GM18508 (cell line): ENCODE measurements at regions not wholly inside any gene's neighbourhood (a gene's known extent, or its start where the extent isn't known, plus 50 kb on each side); places are given as distances from the start of the nearest gene placed in this dataset.
"Not testable (repeated sequence)": the region's sequence is repeated elsewhere in the genome, so short reads cannot be mapped to it uniquely, and the experiment has no call there.

ENCODE experiments used
- ATAC-seq: cut with Tn5 transposase; IDR thresholded peaks from one replicate; pipeline ENCODE4 v1.9.1; 2021; ENCODE audit warnings: moderate number of reproducible peaks; ENCODE audit not compliant: insufficient read depth, unreplicated experiment

DNA sequence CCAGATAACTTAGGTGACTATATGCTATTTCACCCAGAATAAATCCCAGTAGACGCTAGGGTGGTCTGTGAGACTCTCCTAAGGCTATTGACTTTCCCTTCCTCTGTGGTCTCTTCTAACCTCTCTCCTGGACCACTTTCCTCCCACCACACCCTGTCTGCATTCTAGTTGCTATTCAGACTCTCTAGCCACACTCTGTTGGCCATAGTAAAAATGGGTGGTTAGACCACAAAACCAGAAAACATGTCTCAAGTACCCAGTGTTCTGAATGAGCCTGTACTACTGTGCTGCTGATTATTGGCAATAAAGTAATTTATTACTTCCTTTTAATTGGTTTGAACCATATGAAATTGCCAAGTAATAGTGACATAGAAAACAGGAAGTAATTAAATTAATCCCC is 240.8 kb downstream of the KIF20B start:
- peak; percentile 58 for ATAC-seq

DNA sequence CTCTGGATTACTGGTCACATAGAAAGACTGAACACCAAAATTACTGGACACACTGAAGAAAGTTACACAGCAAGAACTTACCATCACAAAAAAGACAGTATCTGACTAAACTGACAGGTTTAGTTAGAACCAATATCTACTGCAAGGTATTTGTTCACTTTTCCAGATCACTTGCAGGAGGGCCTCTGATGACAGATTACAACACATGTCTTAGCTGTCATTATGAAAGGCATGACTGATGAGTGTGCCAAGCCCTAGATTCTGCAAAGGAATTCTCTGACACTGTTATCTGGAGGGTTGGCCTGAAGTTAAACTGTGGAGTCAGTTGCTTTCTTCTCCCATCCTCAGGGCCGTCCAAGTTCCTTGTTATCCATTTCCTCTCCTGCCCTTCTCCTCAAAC is 242.7 kb downstream of the KIF20B start:
- no peak for ATAC-seq

DNA sequence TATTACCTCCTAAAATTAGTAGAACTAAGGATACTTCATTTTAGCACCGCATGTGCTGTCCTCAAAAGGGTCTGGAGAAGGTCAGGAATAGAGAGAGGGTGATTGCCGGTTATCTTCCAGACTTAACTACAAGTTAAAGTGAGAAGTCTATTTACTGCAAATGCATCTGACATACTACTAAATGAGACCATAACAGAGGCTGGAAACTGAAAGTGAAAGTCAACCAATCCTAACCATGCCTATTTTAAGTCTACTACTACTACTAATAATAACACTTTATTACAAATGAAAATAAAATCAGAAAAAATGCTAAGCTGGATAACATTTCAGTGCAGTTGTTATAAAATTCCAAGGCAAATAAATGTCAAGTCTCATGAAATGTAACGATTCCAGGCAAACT is 244.7 kb downstream of the KIF20B start:
- ATAC-seq, result no peak

DNA sequence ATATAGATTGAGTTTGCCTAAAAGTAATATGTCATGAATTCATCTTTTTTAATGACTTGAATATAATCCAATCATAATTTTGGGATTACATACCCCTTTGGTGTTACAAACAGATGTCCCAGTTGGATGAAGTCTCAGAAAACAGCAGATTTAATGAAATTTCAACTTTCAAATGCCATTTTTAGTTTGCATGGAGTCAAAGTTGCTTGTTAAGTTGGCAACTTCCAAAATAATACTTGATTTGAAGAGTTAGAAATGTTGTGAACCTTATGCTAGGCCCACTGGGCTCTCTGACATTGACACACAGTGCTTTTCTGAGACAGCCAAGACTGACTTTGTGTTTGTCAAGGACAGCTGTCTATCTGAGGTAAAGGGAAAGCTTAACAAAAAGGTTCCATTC is 248.1 kb downstream of the KIF20B start:
- no peak for ATAC-seq

DNA sequence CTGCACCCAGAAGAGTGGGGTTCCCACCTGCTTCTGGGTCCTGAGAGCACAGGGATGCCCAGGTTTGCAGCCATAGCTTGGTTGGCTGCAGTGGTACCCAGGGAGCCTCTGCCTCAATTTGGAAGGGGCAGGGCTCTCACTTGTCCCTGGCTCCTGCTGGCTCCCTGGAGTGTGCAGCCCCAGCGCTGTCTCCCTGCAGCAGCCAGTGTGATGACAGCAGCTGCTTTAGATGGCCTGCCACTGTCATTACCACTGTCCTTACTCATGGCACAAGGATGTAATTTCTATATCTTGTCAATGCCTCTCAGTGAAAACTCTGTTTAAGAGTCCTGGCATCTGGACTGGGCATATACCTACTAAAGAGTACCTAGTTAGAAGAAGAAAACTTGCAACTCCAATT is 250.9 kb downstream of the KIF20B start:
- no peak for ATAC-seq

DNA sequence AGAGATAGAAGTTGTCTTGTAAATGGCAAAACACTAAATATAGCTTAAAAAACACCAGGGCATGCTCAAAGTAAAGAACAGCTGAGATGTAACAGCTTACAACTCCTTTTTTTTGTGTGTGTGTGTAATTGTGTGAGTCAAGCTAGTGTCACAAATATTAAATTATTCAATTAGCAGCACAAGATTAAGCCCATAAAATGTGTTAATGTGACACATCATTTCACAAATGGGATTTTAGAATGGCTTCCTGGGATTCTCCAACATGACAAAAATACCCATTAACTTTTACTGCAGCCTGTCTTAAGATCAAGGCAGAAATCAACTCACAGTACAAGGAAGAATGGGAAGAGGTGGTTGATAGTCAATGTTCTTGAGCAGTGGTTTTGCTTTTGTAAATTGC is 251.4 kb downstream of the KIF20B start:
- ATAC-seq, result no peak

DNA sequence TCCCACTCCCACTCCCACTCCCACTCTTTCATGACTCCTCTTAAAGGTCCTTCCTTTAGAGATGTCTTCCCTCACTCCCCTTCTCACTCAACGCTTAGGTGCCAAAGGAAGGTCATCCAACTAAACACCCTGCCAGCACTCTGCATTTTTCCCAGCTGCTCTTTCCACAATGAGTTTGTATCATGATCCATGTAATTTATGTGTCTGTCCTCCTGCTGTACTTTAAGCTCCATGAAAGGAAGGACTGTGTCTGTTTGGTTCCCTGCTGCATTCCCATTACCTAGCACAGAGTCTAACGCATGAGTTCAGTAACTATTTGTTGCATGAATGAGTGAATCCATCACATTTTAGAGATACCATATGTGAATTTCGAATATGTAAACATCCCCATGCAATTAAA is 252.7 kb downstream of the KIF20B start:
- no peak for ATAC-seq

DNA sequence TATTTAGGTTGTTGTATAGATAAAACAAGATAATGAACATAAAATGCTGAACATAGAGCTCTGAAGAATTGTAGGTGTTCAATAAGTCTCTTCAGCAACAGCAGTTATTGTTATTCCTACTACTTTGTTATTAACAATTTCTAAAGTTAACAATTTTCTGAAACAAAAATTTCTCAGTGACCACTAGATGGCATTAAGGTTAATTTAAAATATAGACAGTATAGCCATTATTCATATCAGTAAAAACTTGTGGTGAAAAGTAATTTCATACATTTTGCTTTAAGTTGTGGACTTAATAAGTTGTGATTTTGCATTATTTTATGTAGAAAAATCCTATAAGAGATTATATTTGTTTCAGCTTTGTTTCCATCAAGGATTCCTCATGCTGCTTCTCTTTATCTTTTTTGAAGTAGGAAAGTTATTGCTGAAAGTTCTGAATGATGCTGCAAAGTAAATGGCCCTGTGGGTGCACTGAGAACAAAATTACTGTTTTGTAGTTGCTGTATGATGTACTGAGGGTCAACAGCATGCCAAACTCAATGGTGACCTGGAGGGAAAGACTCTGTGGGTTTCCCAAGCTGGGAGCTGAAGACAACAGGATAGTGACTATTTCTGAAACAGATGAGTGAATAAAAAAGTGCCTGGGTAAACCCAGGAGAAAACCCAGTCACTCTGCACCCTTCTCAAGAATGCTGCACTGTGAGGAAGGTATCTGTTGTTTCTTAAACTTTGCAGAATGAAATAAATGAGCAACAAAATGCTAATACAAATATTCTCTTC is 253.6 kb downstream of the KIF20B start:
- no peak for ATAC-seq

DNA sequence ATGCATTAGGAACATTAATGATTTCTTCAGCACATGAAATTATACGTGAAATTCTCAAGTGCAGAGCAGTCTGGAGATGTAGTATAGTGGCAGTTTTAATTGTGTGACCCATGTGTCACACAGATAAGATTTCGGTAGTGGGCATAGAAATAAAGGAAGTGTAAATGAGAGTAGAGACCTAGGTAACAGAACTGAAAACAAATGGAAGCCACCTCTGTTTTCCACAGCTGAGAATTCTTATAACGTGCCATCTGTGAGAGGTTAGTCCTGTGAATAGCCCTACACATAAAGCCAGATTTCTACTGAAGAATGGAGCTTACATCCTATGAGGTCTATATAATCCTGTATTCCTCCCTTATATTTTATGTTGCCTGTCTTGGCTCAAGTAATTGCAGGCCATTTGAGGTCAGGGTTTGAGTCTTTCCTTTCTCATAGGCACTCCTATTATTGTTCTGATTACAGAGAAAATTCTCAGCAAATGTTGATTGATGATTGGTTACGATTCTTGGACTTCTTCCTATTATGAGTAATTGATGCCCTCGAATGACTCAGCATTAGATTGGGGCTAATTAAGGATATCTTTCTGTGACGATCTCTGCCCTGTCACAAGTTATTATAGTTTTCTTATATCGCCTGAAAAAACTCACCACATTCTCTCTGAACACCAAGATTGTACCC is 258.2 kb downstream of the KIF20B start:
- ATAC-seq, result no peak

DNA sequence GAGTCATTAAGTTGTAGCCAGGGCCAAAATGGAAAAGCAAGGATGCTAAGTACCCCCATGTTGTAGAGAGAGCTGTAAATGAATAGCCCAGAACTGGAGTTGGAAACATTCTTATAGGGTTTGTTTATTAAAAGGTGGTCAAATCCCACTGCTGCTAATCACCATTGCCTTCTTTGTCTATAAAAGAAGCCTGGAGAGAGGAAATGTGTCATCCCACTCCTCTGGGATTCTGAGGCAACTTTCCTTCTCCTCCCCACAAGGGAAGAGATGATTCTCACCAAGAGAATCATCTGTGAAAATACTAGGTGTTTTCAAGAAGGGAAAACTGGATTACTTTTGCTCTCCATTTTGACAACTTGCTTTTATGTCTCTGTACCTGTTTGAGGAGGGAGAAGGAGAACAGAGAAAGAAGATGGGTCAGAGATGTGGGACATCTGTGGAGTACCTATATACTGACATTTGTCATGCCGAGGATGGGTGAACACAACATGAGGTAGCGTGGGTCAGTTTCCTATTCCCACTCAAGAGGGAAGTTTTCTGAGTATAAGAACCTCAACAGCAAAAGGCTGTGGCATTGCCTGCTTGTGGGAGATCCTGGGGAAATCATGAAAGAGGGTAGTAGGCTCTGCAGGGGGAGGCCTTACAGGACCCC is 262.2 kb downstream of the KIF20B start:
- no peak for ATAC-seq

DNA sequence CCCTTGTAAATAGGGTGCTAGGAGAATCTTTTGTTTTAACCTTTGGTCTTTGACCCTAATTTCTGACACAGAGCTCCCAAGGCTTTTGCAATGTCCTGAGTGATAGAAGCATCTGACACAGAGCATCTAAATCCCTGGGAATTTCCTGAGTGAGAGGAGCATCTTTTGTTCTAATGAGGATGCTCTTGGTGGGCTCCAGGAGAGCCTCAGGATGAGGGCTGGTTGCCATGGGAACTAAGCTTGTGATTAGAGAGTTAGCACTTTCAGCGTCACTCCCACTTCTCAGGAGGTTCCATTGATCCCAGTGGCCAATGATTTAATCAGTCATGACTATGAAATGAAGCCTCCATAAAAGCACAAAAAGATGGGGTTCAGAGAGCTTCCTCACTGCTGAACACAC is 264.8 kb downstream of the KIF20B start:
- no peak for ATAC-seq

DNA sequence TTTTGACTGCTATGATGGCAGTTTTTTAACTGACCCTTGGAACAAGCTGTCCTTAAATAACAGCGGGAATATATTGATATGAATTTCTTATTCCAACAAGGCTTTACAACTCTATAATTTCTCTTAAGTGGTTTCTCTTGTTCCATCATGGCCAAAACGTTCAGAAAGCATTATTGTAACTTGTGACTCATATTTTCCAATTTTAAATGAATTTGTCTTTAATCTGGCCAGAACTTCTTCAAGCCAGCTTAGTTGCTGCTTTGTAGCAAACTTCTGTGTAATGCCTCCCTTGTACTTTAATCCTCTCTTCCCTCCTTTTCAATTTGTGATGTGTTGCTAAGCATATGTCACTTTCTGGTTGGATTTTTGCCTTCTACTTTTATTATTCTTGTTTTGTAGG is 271.9 kb downstream of the KIF20B start:
- ATAC-seq, result no peak

DNA sequence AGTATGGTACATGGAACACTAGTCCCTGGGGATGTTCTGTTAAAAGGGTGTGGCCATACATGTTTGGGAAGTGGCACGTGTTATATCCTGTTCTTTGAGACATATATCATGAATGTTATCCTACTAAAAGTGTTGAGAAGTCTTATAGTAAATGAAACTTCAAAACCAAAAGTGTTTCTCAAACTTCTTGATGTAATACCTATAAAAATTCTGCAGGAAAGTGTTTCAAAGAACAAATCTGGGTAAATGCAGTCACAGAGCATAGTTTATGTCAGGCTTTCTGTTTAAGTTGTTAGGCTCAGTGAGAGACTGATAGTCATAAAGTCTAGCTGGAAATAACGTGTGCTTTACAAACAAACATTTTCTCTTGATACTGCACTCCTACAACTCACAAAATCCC is 273.7 kb downstream of the KIF20B start:
- ATAC-seq, result no peak

DNA sequence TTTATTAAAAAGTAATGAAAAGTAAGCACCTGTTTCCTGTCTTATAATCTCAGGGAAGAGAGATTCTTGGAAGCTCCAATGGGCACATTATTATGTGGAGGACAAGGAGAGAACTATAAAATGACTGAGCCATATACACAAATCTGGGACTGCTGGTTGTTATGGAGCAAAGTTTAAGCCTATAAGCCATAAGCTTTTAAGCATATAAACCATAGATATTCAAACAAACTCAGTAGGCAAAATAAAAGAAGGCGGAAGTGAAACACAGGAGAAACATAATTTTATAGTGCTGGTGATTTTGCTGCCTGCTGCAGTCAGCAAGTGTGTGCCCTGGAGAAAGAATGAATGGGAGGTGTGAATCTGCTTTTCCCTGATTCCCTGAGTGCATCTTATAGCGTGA is 274.4 kb downstream of the KIF20B start:
- ATAC-seq, result no peak

DNA sequence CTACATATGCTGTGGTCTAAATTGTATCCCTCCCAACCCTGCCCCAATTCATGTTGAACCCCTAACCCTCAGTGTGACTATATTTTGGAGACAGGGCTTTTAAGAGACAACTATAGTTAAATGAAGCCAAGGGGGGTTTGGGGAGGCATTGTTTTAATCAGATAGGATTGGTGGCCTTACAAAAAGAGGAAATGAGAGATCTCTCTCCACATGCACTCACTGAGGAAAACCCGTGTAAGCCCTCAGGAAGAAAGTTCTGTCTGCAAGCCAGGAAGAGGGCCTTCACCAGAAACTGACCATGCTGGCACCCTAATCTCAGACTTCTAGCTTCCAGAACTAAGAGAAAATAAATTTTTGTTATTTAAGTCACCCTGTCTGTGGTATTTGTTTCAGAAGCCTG is 276.7 kb downstream of the KIF20B start:
- no peak for ATAC-seq

DNA sequence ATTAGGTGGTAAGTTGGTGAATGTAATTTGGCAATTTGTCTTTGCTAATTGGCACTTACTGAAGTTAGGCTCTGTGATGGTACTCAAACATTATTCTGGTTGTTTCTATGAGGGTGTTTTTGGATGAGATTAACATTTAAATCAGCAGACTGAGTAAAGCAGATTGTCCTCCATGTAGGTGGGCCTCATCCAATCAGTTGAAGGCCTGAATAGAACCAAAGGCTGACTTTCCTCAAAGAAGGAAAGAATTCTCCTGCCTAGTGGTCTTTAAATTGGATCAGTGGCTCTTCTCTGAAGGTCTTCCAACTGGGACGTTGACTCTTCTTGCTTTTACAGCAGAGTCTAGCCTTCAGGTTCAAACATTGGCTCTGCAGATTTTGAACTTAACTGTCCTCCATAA is 278.3 kb downstream of the KIF20B start:
- ATAC-seq, result no peak

DNA sequence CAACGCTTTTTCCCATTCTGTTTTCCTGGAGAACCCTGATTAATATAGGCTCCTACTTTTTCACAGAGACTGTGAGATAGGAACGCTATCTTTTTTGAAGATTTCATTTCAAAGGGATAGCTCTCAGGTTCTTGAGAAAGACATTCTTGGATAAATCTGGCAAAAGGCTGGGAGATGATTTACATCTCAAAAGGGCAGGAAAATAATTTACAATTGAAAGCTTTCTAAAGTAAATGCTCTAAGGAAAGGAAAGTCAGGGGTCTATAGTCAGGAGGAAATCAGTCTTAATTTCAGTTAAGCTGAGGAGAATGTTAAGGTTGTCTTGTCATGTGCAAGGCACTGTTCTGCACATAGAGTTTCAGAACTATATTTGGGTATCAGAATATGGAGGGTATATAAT is 278.8 kb downstream of the KIF20B start:
- ATAC-seq, result no peak

DNA sequence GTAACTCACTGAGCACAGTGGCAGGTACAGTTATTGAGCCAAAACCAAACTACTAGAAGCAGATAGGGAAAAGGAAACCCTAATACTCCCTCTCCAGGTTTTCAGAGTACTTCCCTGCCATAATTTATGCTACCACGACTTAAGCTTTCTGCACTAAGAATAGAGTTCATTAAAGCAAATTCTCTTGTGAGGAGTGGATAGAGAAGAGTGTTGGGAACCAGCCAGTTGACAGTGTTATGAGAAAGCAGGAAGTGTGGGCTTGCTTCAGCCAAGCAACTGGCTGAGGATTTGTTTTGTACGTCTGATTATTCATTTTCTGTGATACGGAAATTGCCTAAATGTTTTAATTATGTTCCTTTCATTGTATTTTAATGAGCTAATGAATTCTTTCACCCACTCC is 280.5 kb downstream of the KIF20B start:
- no peak for ATAC-seq

DNA sequence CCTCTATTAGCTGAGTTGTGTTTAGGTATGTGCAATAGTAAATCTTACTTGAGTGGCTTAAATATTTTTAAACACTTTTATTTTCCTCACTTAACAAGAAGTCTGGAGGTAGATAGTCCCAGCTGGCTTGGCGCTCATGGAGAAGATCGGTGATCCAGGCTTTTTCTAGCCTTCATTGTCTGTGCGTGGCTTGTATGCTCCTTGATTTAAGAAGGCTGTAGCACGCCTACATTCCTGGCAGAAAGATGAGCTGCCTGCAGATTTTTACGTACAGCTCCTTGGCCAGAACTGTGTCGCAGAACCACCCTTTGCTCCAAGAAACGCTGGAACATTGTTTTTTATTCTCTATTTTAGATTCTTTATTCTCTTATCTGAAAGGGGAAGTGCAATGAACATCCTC is 284.1 kb downstream of the KIF20B start:
- no peak for ATAC-seq

DNA sequence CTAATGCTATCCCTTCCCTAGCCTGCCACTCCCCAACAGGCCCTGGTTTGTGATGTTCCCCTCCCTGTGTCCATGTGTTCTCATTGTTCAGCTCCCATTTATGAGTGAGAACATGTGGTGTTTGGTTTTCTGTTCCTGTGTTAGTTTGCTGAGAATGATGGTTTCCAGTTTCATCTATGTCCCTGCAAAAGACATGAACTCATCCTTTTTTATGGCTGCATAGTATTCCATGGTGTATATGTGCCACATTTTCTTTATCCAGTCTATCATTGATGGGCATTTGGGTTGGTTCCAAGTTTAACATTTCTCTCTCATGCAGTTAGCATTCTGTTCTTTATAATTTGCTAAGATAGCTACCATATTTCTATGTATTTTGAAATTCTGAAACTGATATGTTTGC is 287.0 kb downstream of the KIF20B start:
- not testable (repeated sequence) for ATAC-seq

DNA sequence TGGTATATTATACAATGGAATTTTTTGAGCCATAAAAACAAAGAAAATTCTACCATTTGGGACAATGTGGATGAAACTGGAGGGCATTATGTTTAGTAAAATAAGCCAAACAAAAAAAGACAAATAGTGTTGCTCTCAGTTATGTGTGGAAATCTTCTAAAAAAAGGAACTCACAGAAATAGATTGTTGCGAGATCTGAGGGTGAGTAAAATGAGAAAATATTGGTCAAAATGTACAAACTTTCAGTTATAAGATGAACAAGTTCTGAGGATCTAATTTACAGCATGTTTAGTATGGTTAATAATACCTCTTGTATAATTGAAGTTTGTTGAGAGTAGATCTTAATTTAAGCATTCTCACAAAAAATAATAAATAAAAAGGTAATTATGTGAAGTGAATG is 291.2 kb downstream of the KIF20B start:
- ATAC-seq, result no peak

DNA sequence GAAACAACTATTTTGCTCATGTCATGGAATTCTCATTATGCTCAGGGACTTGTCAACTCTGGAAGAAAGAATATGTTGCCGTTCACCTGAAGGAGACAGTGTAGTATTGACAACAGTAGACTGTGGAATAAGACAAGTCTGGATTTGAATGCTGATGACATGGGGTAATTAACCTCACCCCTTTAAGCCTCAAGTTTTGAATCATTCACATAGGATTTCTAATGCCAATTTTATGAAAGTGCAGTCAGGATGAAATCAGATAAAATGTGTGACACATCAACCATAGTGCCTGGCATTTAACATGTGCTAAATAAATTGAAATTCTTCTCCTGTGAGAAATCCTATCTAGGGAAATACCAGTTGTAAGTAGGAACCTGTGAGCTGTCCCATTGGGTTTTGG is 305.8 kb downstream of the KIF20B start:
- ATAC-seq, result no peak
